B cell (primary cell): ENCODE measurements at regions not wholly inside any gene's neighbourhood (a gene's known extent, or its start where the extent isn't known, plus 50 kb on each side); places are given as distances from the start of the nearest gene placed in this dataset.

ENCODE experiments used
- CTCF ChIP-seq: fragments of 200-600 bp; IDR thresholded peaks from one replicate; pipeline ENCODE4 v1.8.0; 2022; ENCODE audit warnings: antibody characterized with exemption, mild to moderate bottlenecking
- EZH2 ChIP-seq: IDR thresholded peaks from 2 replicates; pipeline ENCODE4 v1.6.1; 2012; ENCODE audit warnings: borderline replicate concordance, low read depth, mild to moderate bottlenecking, moderate library complexity, low read length; ENCODE audit not compliant: insufficient read depth, poor library complexity, severe bottlenecking

GRCh38 chr16:11405331-11406176 is 60.3 kb downstream of the RMI2 start:
- TF ChIP-seq CTCF (peak; percentile 68), EZH2 (no peak)
